Neural progenitor cell (in vitro differentiated cells): ENCODE measurements at regions not wholly inside any gene's neighbourhood (a gene's known extent, or its start where the extent isn't known, plus 50 kb on each side); places are given as distances from the start of the nearest gene placed in this dataset.

Experiments
- DNase-seq: peaks from one replicate; pipeline ENCODE4 v3.0.0-alpha.2; 2016; ENCODE audit warnings: low spot score
- H2AFZ ChIP-seq: fragments of 200-600 bp; sonication (generic); replicated peaks from 2 replicates; pipeline ENCODE4 v1.6.1; 2016; ENCODE audit warnings: antibody characterized with exemption
- H3F3A ChIP-seq: fragments of 200-600 bp; sonication (generic); 2 replicates; pipeline ENCODE4 v1.6.1; 2016; ENCODE audit warnings: antibody characterized with exemption, low read depth
- H3K27ac ChIP-seq: fragments of 200-600 bp; sonication (generic); 2 replicates; pipeline ENCODE4 v1.5.1; 2016; ENCODE audit warnings: mild to moderate bottlenecking
- H3K27me3 ChIP-seq: fragments of 200-600 bp; sonication (generic); 2 replicates; pipeline ENCODE4 v1.6.1; 2016; ENCODE audit warnings: mild to moderate bottlenecking, moderate library complexity
- H3K36me3 ChIP-seq: fragments of 200-600 bp; sonication (generic); 2 replicates; pipeline ENCODE4 v1.5.1; 2016
- H3K4me1 ChIP-seq: fragments of 200-600 bp; sonication (generic); 2 replicates; pipeline ENCODE4 v1.6.1; 2016; ENCODE audit warnings: mixed run types
- H3K4me2 ChIP-seq: fragments of 200-600 bp; sonication (generic); 2 replicates; pipeline ENCODE4 v1.6.1; 2016
- H3K4me3 ChIP-seq: fragments of 200-600 bp; sonication (generic); 2 replicates; pipeline ENCODE4 v1.5.1; 2016
- H3K79me2 ChIP-seq: fragments of 200-600 bp; sonication (generic); 2 replicates; pipeline ENCODE4 v1.6.1; 2016; ENCODE audit warnings: low read depth
- H3K9ac ChIP-seq: fragments of 200-600 bp; sonication (generic); 2 replicates; pipeline ENCODE4 v1.6.1; 2016
- H3K9me3 ChIP-seq: fragments of 200-600 bp; sonication (generic); 2 replicates; pipeline ENCODE4 v1.5.1; 2016; ENCODE audit warnings: low read depth
- H4K20me1 ChIP-seq: fragments of 200-600 bp; sonication (generic); 2 replicates; pipeline ENCODE4 v1.6.1; 2016; ENCODE audit warnings: low read depth
- H3K27ac Mint-ChIP-seq: 3 replicates; pipeline ENCODE4 v1.8.0; 2021; ENCODE audit warnings: mixed read lengths
- H3K27me3 Mint-ChIP-seq: 2 replicates; pipeline ENCODE4 v1.8.0; 2022; ENCODE audit warnings: low read depth, mild to moderate bottlenecking, inconsistent platforms, moderate library complexity, mixed read lengths; ENCODE audit not compliant: insufficient read depth
- H3K36me3 Mint-ChIP-seq: 3 replicates; pipeline ENCODE4 v1.8.0; 2021; ENCODE audit warnings: mixed read lengths
- H3K4me1 Mint-ChIP-seq: 3 replicates; pipeline ENCODE4 v1.8.0; 2021; ENCODE audit warnings: mixed read lengths
- H3K4me3 Mint-ChIP-seq: 3 replicates; pipeline ENCODE4 v1.8.0; 2021; ENCODE audit warnings: mild to moderate bottlenecking, moderate library complexity, mixed read lengths
- H3K9me3 Mint-ChIP-seq: 3 replicates; pipeline ENCODE4 v1.8.0; 2020; ENCODE audit warnings: mixed read lengths
- CTCF ChIP-seq: fragments of 200-600 bp; sonication (generic); IDR thresholded peaks from 2 replicates; pipeline ENCODE4 v1.5.1; 2017; ENCODE audit warnings: antibody characterized with exemption, mild to moderate bottlenecking
- EZH2 ChIP-seq: fragments of 200-600 bp; sonication (generic); IDR thresholded peaks from 2 replicates; pipeline ENCODE4 v1.6.1; 2017; ENCODE audit warnings: antibody characterized with exemption, mild to moderate bottlenecking, moderate library complexity
- EZH2phosphoT487 ChIP-seq: fragments of 200-600 bp; sonication (generic); IDR thresholded peaks from 2 replicates; pipeline ENCODE4 v1.6.1; 2017; ENCODE audit warnings: antibody characterized with exemption

GRCh38 chr1:87560601-87561360, 232.1 kb downstream of the LMO4 start:
- H3K27me3 Mint-ChIP-seq: no peaks in the 10 kb centered on the region
- Histone ChIP-seq H3K79me2 (no peaks in the 10 kb centered on the region), H3K4me2 (no peak overlapping the region), H3K36me3 (no peaks in the 10 kb centered on the region), H3K9ac (no peak overlapping the region), H4K20me1 (no peaks in the 10 kb centered on the region), H3K4me3 (no peak overlapping the region), H3K27ac (no peak overlapping the region), H3F3A (no peaks in the 10 kb centered on the region), H3K9me3 (no peaks in the 10 kb centered on the region), H3K27me3 (no peaks in the 10 kb centered on the region), H2AFZ (no peak overlapping the region), H3K4me1 (no peaks in the 10 kb centered on the region)
- no peak for TF ChIP-seq EZH2
- no peak for TF ChIP-seq EZH2phosphoT487
- no peak for TF ChIP-seq CTCF
- no peaks in the 10 kb centered on the region for H3K36me3 Mint-ChIP-seq
- no peak overlapping the region for H3K27ac Mint-ChIP-seq
- no peaks in the 10 kb centered on the region for H3K9me3 Mint-ChIP-seq
- no peak for DNase-seq
- peaks cover 11% of the 10 kb centered on the region for H3K4me1 Mint-ChIP-seq
- no peak overlapping the region for H3K4me3 Mint-ChIP-seq

GRCh38 chr1:87563211-87563610, 234.5 kb downstream of the LMO4 start:
- Histone ChIP-seq H3K27ac (no peak overlapping the region), H2AFZ (no peak overlapping the region), H4K20me1 (no peaks in the 10 kb centered on the region), H3K27me3 (no peaks in the 10 kb centered on the region), H3K4me1 (no peaks in the 10 kb centered on the region), H3K9ac (no peak overlapping the region), H3K79me2 (no peaks in the 10 kb centered on the region), H3K4me2 (no peak overlapping the region), H3K36me3 (no peaks in the 10 kb centered on the region), H3K4me3 (no peak overlapping the region), H3K9me3 (no peaks in the 10 kb centered on the region), H3F3A (no peaks in the 10 kb centered on the region)
- H3K36me3 Mint-ChIP-seq: no peaks in the 10 kb centered on the region
- H3K4me1 Mint-ChIP-seq: peaks cover 11% of the 10 kb centered on the region
- no peak for DNase-seq
- H3K9me3 Mint-ChIP-seq: no peaks in the 10 kb centered on the region
- H3K4me3 Mint-ChIP-seq: no peak overlapping the region
- TF ChIP-seq CTCF (no peak), EZH2phosphoT487 (no peak), EZH2 (no peak)
- no peaks in the 10 kb centered on the region for H3K27me3 Mint-ChIP-seq
- no peak overlapping the region for H3K27ac Mint-ChIP-seq

DNA sequence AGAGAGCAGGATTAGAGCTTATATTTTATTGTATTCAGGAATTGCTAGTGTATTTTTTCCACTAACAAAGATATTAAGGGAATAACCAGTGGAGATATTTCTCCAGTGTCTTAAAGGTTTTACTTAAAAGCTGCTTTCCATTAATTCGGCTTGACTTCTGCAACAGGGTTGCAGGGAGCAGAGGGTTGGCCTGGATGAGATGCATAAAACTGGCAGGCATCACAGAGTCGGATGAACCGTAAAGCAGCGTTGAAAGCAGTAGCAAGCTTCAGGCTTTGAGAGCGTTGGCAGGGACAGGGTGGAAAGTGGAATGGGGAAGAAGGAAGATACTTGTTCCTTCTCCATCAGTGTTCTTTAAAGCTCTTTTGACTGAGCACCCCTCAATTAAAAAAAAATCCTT, 237.2 kb downstream of the LMO4 start:
- no peaks in the 10 kb centered on the region for H3K4me1 ChIP-seq
- no peaks in the 10 kb centered on the region for H3K79me2 ChIP-seq
- no peaks in the 10 kb centered on the region for H3K36me3 ChIP-seq
- H3K4me3 ChIP-seq: no peak overlapping the region
- no peak overlapping the region for H3K4me2 ChIP-seq
- TF ChIP-seq EZH2phosphoT487 (no peak), EZH2 (no peak), CTCF (no peak)
- Mint-ChIP-seq H3K9me3 (no peaks in the 10 kb centered on the region), H3K4me3 (no peak overlapping the region), H3K36me3 (no peaks in the 10 kb centered on the region), H3K27ac (no peak overlapping the region), H3K4me1 (peaks cover 3% of the 10 kb centered on the region), H3K27me3 (no peaks in the 10 kb centered on the region)
- no peak overlapping the region for H3K9ac ChIP-seq
- no peak overlapping the region for H2AFZ ChIP-seq
- H3K9me3 ChIP-seq: no peaks in the 10 kb centered on the region
- H3F3A ChIP-seq: no peaks in the 10 kb centered on the region
- no peaks in the 10 kb centered on the region for H3K27me3 ChIP-seq
- no peaks in the 10 kb centered on the region for H4K20me1 ChIP-seq
- H3K27ac ChIP-seq: no peak overlapping the region
- no peak for DNase-seq
